GM12874 (cell line): ENCODE measurements at regions not wholly inside any gene's neighbourhood (a gene's known extent, or its start where the extent isn't known, plus 50 kb on each side); places are given as distances from the start of the nearest gene placed in this dataset.

ENCODE experiments used
- CTCF ChIP-seq: IDR thresholded peaks from 2 replicates; pipeline ENCODE4 v1.5.1; 2011; ENCODE audit warnings: low read depth, mild to moderate bottlenecking, control low read depth, low read length, moderate library complexity; ENCODE audit not compliant: insufficient read depth

GRCh38 chr1:120544434-120544833 is 129.6 kb downstream of the NBPF8 start:
- TF ChIP-seq CTCF, result peak; percentile 24; the same call in 1 of the 2 replicates
